ENCODE measurements at regions not wholly inside any gene's neighbourhood (a gene's known extent, or its start where the extent isn't known, plus 50 kb on each side); places are given as distances from the start of the nearest gene placed in this dataset.

DNA sequence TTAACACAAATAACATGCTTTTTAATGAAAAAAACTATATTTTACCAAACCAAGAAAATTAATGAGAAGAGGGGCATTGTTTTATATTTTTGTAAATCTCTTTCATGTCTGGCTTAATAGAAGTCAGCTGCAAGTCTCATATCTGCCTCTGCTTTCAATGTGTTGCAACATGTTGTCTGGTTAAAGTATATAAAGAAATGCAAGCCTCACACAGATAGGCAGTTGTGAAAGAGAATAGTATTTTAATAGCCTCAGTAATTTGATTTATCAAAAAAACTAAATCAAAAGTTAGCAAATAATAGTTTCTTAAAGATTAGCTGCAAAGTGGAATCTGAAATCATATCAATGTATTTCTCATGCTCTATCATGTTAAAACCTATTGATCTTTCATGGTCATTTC lies 52.9 kb upstream of the NCOA1 start:
- no peak for TF ChIP-seq GATA2 (IDR thresholded peaks at IDR 0.05; ENCODE audit: low read depth, low read length)
- no peak for TF ChIP-seq GATA3 (IDR thresholded peaks at IDR 0.05; ENCODE audit: low read depth, low read length)
